ENCODE measurements at regions not wholly inside any gene's neighbourhood (a gene's known extent, or its start where the extent isn't known, plus 50 kb on each side); places are given as distances from the start of the nearest gene placed in this dataset.

DNA sequence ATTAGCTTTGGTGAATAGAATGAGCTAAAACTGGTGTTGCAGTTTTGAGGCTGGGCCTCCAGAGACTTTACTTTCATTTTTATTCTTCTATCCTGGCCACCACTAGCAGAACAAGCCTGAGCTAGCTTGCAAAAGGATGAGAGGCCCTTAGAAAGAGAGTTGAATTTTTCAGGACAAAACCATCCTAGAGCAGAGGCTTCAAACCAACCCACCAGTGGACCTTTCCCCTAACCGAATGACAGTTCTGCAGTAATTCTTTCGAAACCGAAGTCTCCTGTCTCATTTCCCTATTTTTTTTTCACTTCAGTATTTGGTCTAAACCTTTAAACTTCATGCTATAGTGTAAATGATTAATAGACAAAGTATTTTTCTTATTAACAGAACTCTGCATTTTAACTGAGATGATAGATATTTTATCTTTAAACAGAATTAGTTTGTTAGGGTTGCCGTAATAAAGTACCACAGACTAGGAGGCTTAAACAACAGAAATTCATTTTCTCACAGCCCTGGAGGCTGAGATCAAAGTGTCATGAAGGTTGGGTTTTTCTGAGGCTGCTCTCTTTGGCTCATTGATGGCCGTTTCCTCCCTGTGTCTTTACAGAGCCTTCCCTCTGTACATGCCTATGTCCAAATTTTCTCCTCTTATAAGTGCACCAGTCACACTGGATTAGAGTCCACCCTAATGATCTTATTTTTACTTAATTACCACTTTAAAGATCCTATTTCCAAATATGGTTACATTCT lies 80.6 kb upstream of the PAK5 start:
- no peak for DNase-seq

DNA sequence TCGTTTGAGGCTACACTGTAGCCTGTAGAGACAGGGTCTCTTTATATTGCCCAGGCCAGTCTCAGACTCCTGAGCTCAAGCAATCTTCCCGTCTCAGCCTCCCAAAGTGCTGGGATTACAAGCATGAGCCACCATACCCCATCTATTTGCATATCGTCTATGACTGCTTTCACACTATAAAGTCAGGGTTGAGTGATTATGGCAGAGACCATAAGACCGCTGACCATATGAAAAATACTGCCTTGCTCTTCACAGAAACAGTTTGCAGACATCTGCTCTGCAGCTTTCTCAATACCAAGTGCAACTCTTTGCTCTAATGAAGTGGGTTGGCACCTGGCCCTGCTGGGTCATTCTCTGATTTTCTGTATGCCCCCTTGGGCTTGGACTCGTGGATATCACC lies 79.5 kb upstream of the PAK5 start:
- no peak for DNase-seq

DNA sequence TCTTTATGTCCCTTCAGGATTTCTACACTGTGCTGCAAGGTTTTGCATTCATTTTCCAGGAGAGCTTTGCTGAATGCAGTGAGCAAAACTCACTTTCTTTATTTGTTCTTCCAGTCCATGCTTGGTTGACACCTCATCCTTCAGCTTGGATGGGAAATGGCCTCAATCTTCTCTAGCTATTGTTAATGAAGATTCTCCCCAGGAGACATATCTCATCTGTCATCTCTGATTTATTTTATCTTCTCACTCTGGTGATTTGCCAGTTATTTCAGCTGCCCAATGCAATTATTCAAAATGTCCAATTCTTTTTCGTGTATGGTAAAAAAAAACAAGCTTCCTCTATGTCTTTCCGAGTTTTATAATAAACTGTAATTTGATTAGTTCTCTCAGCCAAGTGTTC lies 77.9 kb upstream of the PAK5 start:
- no peak for DNase-seq

DNA sequence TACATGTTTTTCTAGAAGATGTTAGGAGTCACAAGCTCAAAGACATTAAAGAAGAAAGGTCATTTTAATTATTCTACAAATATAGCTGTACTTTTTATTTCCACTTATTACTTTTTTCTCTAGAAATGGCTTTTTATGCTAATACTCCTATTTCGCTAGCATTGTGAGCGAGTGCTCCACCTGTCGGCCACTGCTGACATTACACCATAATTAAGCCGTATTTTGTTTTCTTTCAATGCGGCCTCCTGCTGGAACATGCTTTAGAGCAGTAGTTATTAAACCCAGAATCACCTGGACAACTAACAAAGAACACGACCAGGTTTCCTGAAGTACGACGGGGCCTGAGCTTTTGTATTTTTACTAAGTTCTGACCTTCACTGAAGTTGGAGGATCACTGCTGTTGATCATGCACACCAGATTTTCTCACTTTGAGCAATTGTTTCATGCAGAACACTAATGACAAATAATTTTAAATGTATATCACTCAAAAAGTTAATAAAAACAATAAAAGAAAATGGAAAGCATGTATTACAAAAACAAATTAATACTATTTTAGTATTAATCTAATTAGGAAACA lies 74.1 kb upstream of the PAK5 start:
- DNase-seq = peak; percentile 26

DNA sequence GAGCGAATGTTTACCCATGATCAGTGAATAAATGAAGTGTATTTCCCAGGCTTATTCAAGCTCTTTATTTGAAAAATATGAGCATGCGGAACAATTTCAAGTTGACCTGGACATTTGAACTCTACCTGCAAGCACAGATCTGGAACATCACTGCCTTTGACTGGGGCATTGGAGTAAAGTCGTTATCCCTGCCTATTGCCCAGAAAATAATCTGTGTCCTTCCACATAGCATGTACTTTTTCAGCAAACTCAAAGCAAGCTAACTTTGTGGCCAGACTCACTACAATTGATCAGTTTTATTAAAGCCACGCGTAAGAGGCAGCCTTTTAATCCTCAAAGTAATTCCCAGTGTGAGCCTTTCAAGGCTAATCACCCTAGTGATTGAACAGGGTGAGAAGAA lies 73.4 kb upstream of the PAK5 start:
- no peak for DNase-seq

DNA sequence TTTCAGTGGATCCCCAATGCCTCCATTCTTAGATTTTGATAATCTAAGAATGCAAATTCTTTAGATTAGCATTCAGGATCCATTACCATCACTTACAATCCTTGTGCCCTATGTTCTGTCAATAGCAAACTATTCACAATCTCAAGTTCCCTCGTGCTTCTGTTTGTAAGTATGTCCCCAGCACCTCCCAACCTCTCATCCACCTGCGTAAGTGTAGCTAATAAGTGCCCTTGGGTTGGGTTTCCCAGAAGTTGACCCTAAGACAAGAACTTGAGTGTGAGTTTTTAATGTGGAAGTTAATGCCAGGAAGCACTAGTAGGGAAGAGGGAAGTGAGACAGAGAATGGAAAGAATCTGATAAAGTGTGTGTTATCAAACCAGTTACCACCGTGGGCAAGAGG lies 72.6 kb upstream of the PAK5 start:
- DNase-seq = no peak

DNA sequence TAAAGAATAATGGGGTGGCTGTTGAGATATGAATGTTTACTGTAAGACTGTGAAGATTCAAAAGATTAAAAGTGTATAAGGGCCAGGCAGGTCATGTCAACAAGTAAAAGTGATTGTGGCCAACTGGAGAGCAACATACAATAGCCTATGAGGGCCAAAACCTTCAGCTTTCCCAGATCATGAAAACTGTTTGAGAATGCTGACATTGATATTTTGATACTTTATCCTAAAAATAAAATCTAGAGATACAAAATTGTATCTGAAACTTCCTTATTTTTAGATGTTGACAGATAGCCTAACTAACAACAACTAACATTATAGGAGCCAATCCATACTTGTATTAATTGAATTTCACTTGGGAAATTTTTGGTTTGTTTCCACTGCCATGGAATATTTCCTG lies 70.3 kb upstream of the PAK5 start:
- DNase-seq = no peak

DNA sequence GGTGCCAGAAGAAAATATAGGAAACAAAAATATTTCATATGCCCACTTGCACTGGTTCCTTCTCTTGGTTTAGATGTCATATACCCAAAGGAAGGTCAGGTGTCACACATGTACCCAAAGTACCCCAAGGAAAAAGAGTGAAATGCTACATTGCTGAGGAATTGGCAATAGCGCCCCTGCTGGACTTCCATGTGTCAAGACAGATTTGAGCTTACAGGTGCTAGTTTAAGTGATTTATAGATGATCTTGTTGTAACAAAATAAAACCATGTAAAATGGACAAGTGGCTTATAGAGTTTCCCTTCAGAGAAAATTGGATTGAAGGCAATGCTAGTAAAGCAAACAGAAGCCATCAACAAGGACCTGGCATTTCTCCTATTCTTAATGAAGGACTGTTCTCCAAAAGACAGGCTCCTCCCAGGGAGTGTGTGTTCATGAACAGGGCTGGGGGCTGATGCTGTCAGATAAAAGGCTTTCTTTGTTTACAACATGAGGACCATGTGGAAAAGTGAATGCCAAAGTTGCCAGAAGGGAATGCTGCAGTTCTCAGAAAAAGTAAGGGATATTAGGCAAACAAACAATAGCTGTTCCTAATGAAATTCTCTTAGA lies 64.3 kb upstream of the PAK5 start:
- DNase-seq = peak; percentile 7

DNA sequence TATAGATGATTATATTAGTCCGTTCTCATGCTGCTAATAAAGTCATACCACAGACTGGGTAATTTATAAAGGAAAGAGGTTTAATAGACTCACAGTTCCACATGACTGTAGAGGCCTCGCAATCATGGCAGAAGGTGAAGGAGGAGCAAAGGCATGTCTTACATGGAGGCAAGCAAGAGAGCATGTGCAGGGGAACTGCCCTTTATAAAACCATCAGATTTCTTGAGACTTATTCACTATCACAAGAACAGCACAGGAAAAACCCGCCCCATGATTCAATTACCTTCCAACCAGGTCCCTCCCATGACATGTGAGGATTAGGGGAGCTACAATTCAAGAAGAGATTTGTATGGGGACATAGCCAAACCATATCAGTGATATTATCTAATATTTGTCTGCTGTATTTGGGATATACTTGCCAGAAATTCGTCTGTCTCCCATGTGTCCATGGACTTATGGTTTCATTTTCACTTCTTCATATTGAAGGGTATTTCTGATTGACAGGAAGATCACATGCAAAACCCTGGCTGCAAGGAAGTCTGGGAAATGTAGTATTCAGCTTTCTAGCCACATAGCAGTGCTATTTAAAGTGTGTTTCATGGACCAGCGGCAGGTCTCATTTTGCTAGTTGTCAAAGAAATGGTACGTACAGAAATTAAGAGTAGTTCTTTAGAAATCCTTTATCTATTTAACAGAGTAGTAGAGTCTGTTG lies 50.5 kb upstream of the PAK5 start:
- peak; percentile 14 for DNase-seq

Measured in activated CD4-positive, alpha-beta T cell treated with anti-CD3 and anti-CD28 coated beads, Interleukin-10, Interleukin-2, amounts not matched to agents 100 ng/mL and 50 ng/mL, durations not matched to agents 16 hours and 8 hours (primary cell).